K562 (cell line): ENCODE measurements at regions not wholly inside any gene's neighbourhood (a gene's known extent, or its start where the extent isn't known, plus 50 kb on each side); places are given as distances from the start of the nearest gene placed in this dataset.

Experiments
- ATAC-seq: fragments of 200-7000 bp; cut with Tn5 transposase; 3 replicates; pipeline ENCODE4 v1.9.1; 2020; ENCODE audit warnings: moderate library complexity
- BruUV-seq: library from RNA; stranded (reverse); fragments of 400-500 nt; replicated peaks from 2 replicates; lab custom pipeline; 2021; lab: Mats Ljungman, UMichigan
- CTCF ChIA-PET: fragments of 300-600 bp; formaldehyde crosslinking; extraction: SDS; loops from one replicate; lab custom pipeline; 2021; ENCODE audit warnings: low intra/inter-chr PET ratio; lab: Yijun Ruan, JAX
- POLR2A ChIA-PET: fragments of 300-600, 350-650 bp; sonication (Branson Sonifier 250); formaldehyde crosslinking; extraction: SDS; loops from one replicate; lab custom pipeline; 2021; ENCODE audit warnings: antibody characterized with exemption, inconsistent platforms; lab: Yijun Ruan, JAX
- DNase-seq, 4 experiments: peaks; one replicate each; pipeline versions ENCODE4 v3.0.0 to v3.0.0-alpha.2; 2011 to 2018; ENCODE audit warnings: low spot score in 3 of 4, mixed read lengths in 3 of 4; ENCODE audit errors: extremely low read depth in 1 of 4
- FAIRE-seq: peaks from 2 replicates; lab custom pipeline; 2011; peaks lifted over from hg19 to GRCh38; lab: Jason Lieb, UNC
- H2AFZ ChIP-seq: 2 replicates; pipeline ENCODE4 v1.6.0; 2011; ENCODE audit warnings: low read depth, low read length, control low read depth, inconsistent platforms
- H3K27ac ChIP-seq: fragments of 200-600 bp; 3 replicates; pipeline ENCODE4 v1.8.0; 2011; ENCODE audit warnings: low read depth, mild to moderate bottlenecking, control low read depth, inconsistent platforms, low read length, moderate library complexity, mixed read lengths; ENCODE audit errors: extremely low read depth
- H3K27me3 ChIP-seq, 2 experiments: fragments of 300-600 bp in 1 of 2; 2 replicates in 1 of 2; 3 replicates in 1 of 2; pipeline versions ENCODE4 v1.6.0 to v1.8.0; 2011; ENCODE audit warnings: inconsistent platforms in 2 of 2, low read length in 2 of 2, mild to moderate bottlenecking in 1 of 2, mixed read lengths in 1 of 2, moderate library complexity in 1 of 2; ENCODE audit not compliant: control insufficient read depth in 2 of 2, insufficient read depth in 2 of 2
- H3K36me3 ChIP-seq: fragments of 300-600 bp; 3 replicates; pipeline ENCODE4 v1.8.0; 2011; ENCODE audit warnings: mild to moderate bottlenecking, low read length, inconsistent platforms; ENCODE audit not compliant: control insufficient read depth, insufficient read depth
- H3K4me1 ChIP-seq, 2 experiments: fragments of 200-600 bp in 1 of 2; replicated peaks in 1 of 2; 2 replicates in 1 of 2; 3 replicates in 1 of 2; pipeline versions ENCODE4 v1.5.1 to v1.8.0; 2011; ENCODE audit warnings: inconsistent platforms in 2 of 2, low read length in 2 of 2, mild to moderate bottlenecking in 1 of 2, mixed read lengths in 1 of 2, moderate library complexity in 1 of 2; ENCODE audit not compliant: control insufficient read depth in 2 of 2, insufficient read depth in 2 of 2
- H3K4me2 ChIP-seq: 2 replicates; pipeline ENCODE4 v1.6.1; 2011; ENCODE audit warnings: low read length, control low read depth, inconsistent platforms, mixed read lengths; ENCODE audit not compliant: insufficient read depth
- H3K4me3 ChIP-seq: fragments of 200-600 bp; sonication (generic), shearing (Covaris generic); 2 replicates; pipeline ENCODE4 v1.5.1; 2016; ENCODE audit warnings: control low read depth, inconsistent platforms
- H3K79me2 ChIP-seq: fragments of 200-600 bp; 3 replicates; pipeline ENCODE4 v1.8.0; 2011; ENCODE audit warnings: low read length, inconsistent platforms; ENCODE audit not compliant: control insufficient read depth, insufficient read depth
- H3K9ac ChIP-seq, 2 experiments: 2 replicates each; pipeline versions ENCODE4 v1.6.0 to v1.6.1; 2011; ENCODE audit warnings: low read depth in 2 of 2, low read length in 2 of 2, control low read depth in 1 of 2, inconsistent platforms in 1 of 2, mild to moderate bottlenecking in 1 of 2, mixed read lengths in 1 of 2; ENCODE audit not compliant: insufficient read depth in 1 of 2
- H3K9me1 ChIP-seq: one replicate; pipeline ENCODE4 v1.6.0; 2011; ENCODE audit warnings: inconsistent platforms, mild to moderate bottlenecking, low read length, moderate library complexity; ENCODE audit not compliant: control insufficient read depth, insufficient read depth
- H3K9me3 ChIP-seq: replicated peaks from 2 replicates; pipeline ENCODE4 v1.5.1; 2011; ENCODE audit warnings: low read depth, low read length, inconsistent platforms; ENCODE audit not compliant: control insufficient read depth, insufficient read depth
- H4K20me1 ChIP-seq: replicated peaks from 2 replicates; pipeline ENCODE4 v1.6.1; 2011; ENCODE audit warnings: low read length, inconsistent platforms, mixed read lengths; ENCODE audit not compliant: control insufficient read depth, insufficient read depth
- CC2D1A ChIP-seq: fragments of 450-650 bp; IDR thresholded peaks from 2 replicates; pipeline ENCODE4 v1.6.1; 2017; ENCODE audit warnings: mild to moderate bottlenecking
- CEBPB ChIP-seq: fragments of 450-650 bp; IDR thresholded peaks from 2 replicates; pipeline ENCODE4 v1.6.1; 2016; ENCODE audit warnings: missing genetic modification characterization, missing compliant biosample characterization
- EP300 ChIP-seq: IDR thresholded peaks from 2 replicates; pipeline ENCODE4 v1.6.1; 2012; ENCODE audit warnings: low read length, improper control_type of control experiment
- FOXP1 ChIP-seq: sonication (generic); formaldehyde crosslinking; IDR thresholded peaks from 2 replicates; pipeline ENCODE4 v1.8.0; 2022; ENCODE audit warnings: mild to moderate bottlenecking, missing genetic modification reagents
- FUS ChIP-seq: fragments of 200-400 bp; formaldehyde crosslinking; optimal IDR thresholded peaks from 2 replicates; pipeline ENCODE3; 2017; ENCODE audit warnings: low read depth, low read length
- RBM15 ChIP-seq: fragments of 200-400 bp; formaldehyde crosslinking; IDR thresholded peaks from 2 replicates; pipeline ENCODE4 v1.6.1; 2018; ENCODE audit warnings: mild to moderate bottlenecking, low read length, moderate library complexity; ENCODE audit not compliant: insufficient read depth
- ZNF77 ChIP-seq: fragments of 250-450 bp; sonication (Bioruptor Pico); IDR thresholded peaks from 2 replicates; pipeline ENCODE4 v1.5.0; 2020
- WGBS: fragments of 100-300 bp; shearing (Covaris generic); methylation state at CpG from one replicate; pipeline ENCODE4 v1.1.6; 2016; ENCODE audit warnings: low coverage, mixed read lengths; ENCODE audit not compliant: insufficient coverage; ENCODE audit errors: missing lambda C conversion rate; 5-methylcytosine and 5-hydroxymethylcytosine counted together
- in situ Hi-C: fragments of 300-500 bp; cut with MboI; formaldehyde crosslinking; loops from 4 replicates; pipeline ENCODE4 v1.15.0; 2018; ENCODE audit warnings: inconsistent platforms, mixed read lengths
- intact Hi-C: fragments of 100-400 bp; cut with micrococcal nuclease; formaldehyde crosslinking; loops from 2 replicates; pipeline ENCODE4 v1.14.2; 2022
- TF ChIP-seq, protein P1 (sequence below): sonication (generic); formaldehyde crosslinking; IDR thresholded peaks from 2 replicates; pipeline ENCODE4 v1.9.0; 2022; ENCODE audit warnings: mild to moderate bottlenecking, missing genetic modification reagents
- TF ChIP-seq, protein P2 (sequence below): fragments of 450-650 bp; conservative IDR thresholded peaks from 2 replicates; pipeline ENCODE4 v1.6.1; 2016; ENCODE audit warnings: missing genetic modification characterization, low read depth, mild to moderate bottlenecking, missing compliant biosample characterization, moderate library complexity
- TF ChIP-seq, protein P3 (sequence below): sonication (generic); formaldehyde crosslinking; IDR thresholded peaks from 2 replicates; pipeline ENCODE4 v1.8.1; 2022; ENCODE audit warnings: missing genetic modification reagents

DNA sequence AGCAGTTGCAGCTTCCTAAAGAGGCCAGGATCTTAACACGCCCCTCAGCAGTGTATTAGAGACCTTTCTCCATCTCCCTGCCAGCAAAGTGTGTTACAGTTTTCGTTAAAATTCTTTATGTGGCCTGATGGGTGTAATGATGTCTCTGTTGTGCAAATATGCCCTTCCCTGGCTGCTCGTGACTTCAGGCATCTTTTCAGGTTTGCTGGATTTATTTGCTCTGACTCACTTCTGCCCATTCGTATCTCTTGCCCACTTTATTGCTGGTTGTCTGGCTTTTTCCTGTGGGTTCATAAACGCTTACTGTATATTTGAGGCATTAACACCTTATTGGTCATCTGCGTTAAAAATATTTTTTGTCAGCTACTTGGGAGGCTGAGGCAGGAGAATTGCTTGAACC, 134.5 kb downstream of the ASB1 start (continued):
- TF ChIP-seq, protein P1, sequence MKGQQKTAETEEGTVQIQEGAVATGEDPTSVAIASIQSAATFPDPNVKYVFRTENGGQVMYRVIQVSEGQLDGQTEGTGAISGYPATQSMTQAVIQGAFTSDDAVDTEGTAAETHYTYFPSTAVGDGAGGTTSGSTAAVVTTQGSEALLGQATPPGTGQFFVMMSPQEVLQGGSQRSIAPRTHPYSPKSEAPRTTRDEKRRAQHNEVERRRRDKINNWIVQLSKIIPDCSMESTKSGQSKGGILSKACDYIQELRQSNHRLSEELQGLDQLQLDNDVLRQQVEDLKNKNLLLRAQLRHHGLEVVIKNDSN (CRISPR knock-in tag), result no peak
- TF ChIP-seq, protein P2, sequence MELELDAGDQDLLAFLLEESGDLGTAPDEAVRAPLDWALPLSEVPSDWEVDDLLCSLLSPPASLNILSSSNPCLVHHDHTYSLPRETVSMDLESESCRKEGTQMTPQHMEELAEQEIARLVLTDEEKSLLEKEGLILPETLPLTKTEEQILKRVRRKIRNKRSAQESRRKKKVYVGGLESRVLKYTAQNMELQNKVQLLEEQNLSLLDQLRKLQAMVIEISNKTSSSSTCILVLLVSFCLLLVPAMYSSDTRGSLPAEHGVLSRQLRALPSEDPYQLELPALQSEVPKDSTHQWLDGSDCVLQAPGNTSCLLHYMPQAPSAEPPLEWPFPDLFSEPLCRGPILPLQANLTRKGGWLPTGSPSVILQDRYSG (tag), result no peak
- TF ChIP-seq FUS, result no peak

DNA sequence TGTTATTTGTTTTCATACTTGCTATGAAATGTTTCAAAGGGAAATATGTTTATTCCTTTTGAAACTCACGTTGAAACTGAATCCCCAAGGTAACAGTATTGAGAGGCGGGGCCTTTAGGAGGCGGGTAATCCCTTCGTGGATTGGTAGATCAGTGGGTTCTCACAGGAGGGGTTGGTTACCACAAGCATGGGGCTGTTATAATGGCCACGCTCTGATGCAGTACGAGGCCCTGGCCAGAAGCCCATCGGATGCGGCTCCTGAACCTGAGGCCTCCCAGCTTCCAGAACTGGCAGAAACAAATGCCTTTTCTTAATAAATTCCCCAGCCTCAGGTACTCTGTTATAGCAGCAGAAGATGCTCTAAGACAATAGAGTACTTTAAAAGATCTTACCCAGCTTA, 135.7 kb downstream of the ASB1 start:
- POLR2A ChIA-PET, result no interaction called here
- Histone ChIP-seq H3K9me3 (no peaks in the 10 kb centered on the region), H3K9me1 (peaks cover 2% of the 10 kb centered on the region), H3K4me1 (no peaks in the 10 kb centered on the region), H3K27ac (no peak overlapping the region), H3K4me2 (no peak overlapping the region), H2AFZ (no peak overlapping the region), H3K27me3 (peaks cover 7 to 68% of the 10 kb centered on the region in 2 experiments; a peak in 4 of 5 replicates), H3K36me3 (no peaks in the 10 kb centered on the region), H3K9ac (no peak overlapping the region), H3K79me2 (no peaks in the 10 kb centered on the region), H4K20me1 (0 out of 2 replicates have a peak, but pooled peaks cover 4% of the 10 kb centered on the region), H3K4me3 (no peak overlapping the region)
- BruUV-seq, result no TSS peak
- CTCF ChIA-PET, result no interaction called here
- TF ChIP-seq ZNF77 (CRISPR knock-in tag), result no peak
- TF ChIP-seq EP300, result no peak
- no peak for TF ChIP-seq CEBPB (tag)
- TF ChIP-seq, protein P3, sequence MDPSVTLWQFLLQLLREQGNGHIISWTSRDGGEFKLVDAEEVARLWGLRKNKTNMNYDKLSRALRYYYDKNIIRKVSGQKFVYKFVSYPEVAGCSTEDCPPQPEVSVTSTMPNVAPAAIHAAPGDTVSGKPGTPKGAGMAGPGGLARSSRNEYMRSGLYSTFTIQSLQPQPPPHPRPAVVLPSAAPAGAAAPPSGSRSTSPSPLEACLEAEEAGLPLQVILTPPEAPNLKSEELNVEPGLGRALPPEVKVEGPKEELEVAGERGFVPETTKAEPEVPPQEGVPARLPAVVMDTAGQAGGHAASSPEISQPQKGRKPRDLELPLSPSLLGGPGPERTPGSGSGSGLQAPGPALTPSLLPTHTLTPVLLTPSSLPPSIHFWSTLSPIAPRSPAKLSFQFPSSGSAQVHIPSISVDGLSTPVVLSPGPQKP (CRISPR knock-in tag), result no peak
- no peak for TF ChIP-seq FOXP1 (CRISPR knock-in tag)
- no peak for TF ChIP-seq CC2D1A
- no peak for TF ChIP-seq RBM15
- in situ Hi-C loops, result no loop called here
- FAIRE-seq, result no peak
- DNase-seq, result no peak
- 6% methylated on average over 8 of the region's 8 CpGs for WGBS
- no peak for ATAC-seq
- intact Hi-C loops, result no loop called here
